GM12892 (cell line): ENCODE measurements at regions not wholly inside any gene's neighbourhood (a gene's known extent, or its start where the extent isn't known, plus 50 kb on each side); places are given as distances from the start of the nearest gene placed in this dataset.

Experiments
- POLR2A ChIP-seq: IDR thresholded peaks from 2 replicates; pipeline ENCODE4 v1.6.1; 2011; ENCODE audit warnings: low read depth, low read length, control low read depth
- POLR2AphosphoS5 ChIP-seq: IDR thresholded peaks from 2 replicates; pipeline ENCODE4 v1.6.1; 2011; ENCODE audit warnings: low read depth, low read length, control low read depth
- TAF1 ChIP-seq: IDR thresholded peaks from 2 replicates; pipeline ENCODE4 v1.6.1; 2011; ENCODE audit warnings: low read depth, mild to moderate bottlenecking, control low read depth, low read length, borderline replicate concordance

DNA sequence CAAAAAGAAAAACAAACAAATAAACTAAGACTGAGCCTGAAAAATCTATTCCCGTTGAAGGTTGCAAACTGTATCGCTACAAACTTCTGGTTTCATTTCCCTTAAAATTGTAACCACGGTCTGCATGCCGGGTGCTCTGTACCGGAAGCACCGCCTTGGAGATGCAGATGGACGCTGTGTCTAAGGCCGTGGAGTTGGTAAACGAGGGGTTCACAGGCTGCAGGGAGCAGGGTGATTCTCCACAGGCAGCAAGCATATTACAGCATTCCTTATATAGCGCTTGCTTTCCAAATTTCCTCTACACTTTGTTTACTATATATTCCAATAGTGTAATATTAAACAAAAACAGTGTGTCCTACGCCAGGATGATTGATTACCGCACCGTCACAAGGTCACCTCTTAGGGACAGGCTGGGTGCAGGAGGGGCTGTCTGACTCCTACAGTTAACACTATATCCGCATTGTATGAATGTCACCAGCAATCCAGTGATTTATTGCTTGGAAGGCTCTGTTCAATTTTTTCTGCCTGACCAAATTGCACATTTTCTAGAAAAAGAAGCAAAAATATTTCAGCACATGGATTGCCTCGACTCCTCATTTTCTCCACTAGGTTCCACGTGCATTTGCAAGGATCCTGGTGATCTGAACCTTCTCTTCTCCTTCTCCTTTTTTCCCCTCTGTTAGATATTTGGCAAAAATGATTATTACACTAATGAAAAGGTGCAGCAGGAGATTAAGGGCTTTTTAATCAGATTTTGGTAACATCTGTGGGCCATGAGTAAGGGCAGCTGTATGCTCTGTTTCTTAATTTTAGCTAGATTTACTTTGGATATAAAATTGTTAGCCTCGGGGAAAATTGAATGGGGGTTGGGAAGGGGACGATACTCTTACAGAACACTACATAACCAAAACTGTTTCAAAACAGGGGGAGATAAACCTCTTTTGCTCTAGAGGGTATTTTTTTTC, 325.8 kb upstream of the MGMT start:
- no peak for TF ChIP-seq POLR2A
- no peak for TF ChIP-seq POLR2AphosphoS5
- no peak for TF ChIP-seq TAF1
